RWPE1 (cell line): ENCODE measurements at regions not wholly inside any gene's neighbourhood (a gene's known extent, or its start where the extent isn't known, plus 50 kb on each side); places are given as distances from the start of the nearest gene placed in this dataset.
A peak's percentile ranks its signal among the peaks of the same experiment; 100 is the strongest.

Experiments used
- CTCF ChIA-PET: fragments of 350-600 bp; sonication (Branson Sonifier 250); formaldehyde crosslinking; extraction: SDS; loops from one replicate; lab custom pipeline; 2021; lab: Yijun Ruan, JAX
- POLR2A ChIA-PET: fragments of 400-600 bp; formaldehyde crosslinking; extraction: SDS; loops from one replicate; lab custom pipeline; 2020; ENCODE audit warnings: antibody characterized with exemption; ENCODE audit not compliant: low non-redundant PET; lab: Yijun Ruan, JAX
- DNase-seq: peaks from one replicate; pipeline ENCODE4 v3.0.0; 2012; ENCODE audit warnings: low spot score
- H3K27ac ChIP-seq: fragments of 450-650 bp; 2 replicates; pipeline ENCODE4 v1.5.1; 2017
- TF ChIP-seq, protein P1 (sequence below): fragments of 450-650 bp; conservative IDR thresholded peaks from 2 replicates; pipeline ENCODE4 v1.5.1; 2017; ENCODE audit warnings: low read depth, mild to moderate bottlenecking

DNA sequence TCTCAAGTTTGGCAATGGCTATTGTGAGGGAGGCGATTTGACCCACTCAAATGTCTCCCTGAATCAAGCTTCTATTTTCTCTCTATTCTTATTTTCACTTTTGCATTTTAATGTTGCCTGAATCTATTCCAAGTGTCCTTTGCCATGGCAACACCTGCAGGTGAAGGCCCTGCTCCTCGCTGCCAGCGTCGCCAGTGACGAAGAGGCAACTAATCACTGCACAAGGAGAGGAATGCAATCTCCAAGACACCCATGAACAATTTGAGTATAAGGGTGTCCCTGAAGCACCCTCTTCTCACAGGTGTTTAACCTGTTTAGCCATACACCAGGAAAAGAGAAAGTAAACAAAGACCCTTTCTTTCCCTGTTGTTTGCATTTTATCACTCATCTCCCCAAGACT lies 165.6 kb upstream of the VRK2 start:
- no peak overlapping the region for H3K27ac ChIP-seq
- ChIA-PET POLR2A (no interaction called here), CTCF (no interaction called here)
- no peak for DNase-seq
- TF ChIP-seq, protein P1, sequence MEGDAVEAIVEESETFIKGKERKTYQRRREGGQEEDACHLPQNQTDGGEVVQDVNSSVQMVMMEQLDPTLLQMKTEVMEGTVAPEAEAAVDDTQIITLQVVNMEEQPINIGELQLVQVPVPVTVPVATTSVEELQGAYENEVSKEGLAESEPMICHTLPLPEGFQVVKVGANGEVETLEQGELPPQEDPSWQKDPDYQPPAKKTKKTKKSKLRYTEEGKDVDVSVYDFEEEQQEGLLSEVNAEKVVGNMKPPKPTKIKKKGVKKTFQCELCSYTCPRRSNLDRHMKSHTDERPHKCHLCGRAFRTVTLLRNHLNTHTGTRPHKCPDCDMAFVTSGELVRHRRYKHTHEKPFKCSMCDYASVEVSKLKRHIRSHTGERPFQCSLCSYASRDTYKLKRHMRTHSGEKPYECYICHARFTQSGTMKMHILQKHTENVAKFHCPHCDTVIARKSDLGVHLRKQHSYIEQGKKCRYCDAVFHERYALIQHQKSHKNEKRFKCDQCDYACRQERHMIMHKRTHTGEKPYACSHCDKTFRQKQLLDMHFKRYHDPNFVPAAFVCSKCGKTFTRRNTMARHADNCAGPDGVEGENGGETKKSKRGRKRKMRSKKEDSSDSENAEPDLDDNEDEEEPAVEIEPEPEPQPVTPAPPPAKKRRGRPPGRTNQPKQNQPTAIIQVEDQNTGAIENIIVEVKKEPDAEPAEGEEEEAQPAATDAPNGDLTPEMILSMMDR: no peak

DNA sequence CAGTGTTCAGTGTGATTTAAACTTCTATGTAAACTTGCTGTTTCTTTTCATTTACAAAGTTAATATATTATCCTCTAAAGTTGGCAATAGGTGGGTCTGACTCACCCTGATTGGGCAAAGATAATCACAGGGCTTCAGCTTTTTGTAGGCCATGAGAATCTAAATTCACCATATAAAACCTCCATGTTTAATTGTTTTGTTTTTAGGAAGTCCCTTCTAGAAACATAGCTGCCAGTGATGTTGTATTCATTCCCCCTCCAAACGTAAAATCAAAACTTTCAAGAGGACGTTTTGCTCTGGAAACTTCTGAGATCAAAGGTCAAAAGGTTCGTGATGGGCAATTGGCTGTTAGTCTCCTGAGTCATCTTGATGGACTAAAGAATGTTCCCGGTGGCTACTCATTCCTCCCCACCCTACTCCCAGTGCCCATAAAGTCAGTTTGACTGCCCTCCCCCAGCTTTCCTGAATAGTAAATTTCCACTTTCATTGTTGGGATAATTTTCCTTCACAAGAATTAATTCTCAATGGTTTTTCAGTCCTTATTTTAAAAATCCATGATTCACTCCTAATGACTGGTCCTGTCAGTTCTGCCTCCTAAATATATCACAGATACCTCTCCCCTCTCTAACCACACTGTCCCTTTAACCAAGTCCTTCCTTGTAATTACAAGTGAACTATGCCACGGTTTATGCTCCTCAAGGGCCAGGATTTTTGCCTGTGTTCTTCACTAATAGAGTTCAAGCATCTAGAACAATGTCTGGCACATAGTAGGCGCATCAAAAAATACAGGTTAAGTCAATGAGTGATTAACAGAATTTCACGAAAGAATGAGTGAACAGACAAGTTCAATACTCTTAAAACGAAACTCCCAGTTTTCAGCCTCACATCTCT lies 164.4 kb upstream of the VRK2 start:
- ChIA-PET POLR2A (no interaction called here), CTCF (no interaction called here)
- TF ChIP-seq, protein P1: no peak
- H3K27ac ChIP-seq: no peak overlapping the region
- DNase-seq: peak; percentile 60

DNA sequence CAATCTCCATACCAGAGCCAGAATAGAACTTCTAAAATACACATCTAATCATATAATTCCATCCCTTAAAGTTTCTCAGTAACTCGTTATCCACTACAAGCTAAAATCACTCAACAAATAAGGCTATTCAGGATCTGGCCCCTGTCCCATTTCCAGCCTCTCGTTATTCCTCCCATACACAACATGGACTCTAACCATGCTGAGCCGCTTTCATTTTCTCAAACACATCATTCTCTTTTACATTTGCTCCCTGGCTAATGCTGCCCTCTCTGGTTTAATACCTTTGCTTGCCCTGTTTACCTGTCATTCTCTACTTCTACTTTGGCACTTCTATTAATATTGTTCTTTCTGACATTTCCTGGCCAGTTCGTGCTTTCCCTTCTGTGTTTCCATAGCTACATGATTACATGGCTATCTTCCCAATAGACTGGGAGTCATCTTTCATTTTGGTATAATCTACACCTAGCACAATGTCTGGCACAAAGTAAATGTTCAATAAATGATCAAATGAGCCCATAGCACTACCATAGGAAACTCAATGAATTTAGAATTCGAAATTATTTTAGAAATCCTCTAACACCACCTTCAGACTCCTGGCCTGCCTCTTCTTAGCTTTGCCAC lies 163.6 kb upstream of the VRK2 start:
- TF ChIP-seq, protein P1: no peak
- DNase-seq: no peak
- ChIA-PET CTCF (interaction anchor here (0.6 kb wide), 1 partner anchor 373 kb away, joined by 4 read pairs; no protein-coding TSS in a partner anchor), POLR2A (no interaction called here)
- no peak overlapping the region for H3K27ac ChIP-seq

DNA sequence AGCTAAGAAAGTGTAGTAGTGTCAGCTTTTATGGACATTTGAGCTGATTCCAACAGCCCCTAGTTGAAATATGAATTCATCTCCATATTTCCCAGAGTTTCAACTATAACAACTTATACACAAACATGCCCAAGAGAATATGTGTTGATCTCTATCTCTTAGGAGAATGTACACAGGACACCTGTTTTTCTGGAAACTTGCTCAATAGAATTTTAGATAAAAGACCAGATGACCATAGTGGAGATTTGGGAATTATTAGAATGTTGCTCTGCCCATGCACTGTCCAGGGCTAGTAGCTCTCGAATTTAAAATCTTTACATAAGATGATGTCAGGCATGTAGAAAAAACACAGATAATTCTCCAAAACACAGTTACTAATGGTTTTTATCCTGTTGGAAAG lies 162.3 kb upstream of the VRK2 start:
- ChIA-PET CTCF (interaction anchor here (1.2 to 2.0 kb wide), 2 partner anchors 22 to 124 kb away, joined by 4 to 6 read pairs; no protein-coding TSS in a partner anchor), POLR2A (interaction anchor here (0.5 kb wide), 1 partner anchor 899 kb away, joined by 5 read pairs; no protein-coding TSS in a partner anchor)
- H3K27ac ChIP-seq: no peak overlapping the region
- TF ChIP-seq, protein P1: no peak
- DNase-seq: no peak

DNA sequence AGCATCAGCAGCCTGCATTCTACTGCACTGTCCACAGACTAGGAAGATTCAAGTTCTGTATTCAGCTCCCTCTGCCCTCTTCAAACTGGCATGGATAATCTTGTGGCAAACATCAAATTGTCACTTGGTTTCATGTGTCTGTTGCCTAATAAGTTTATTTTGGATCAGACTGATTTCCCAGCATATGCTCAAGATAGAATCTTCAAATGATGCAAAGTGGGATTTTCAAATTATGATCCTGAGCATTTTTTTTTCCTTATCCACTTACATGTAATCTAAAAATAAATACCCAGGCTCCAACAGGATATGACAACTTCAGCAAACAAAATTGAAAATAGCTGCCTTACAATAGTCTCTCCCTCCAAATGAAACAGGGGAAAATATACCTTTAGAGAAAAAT lies 160.9 kb upstream of the VRK2 start:
- ChIA-PET CTCF (interaction anchor here (2.0 kb wide), 1 partner anchor 126 kb away, joined by 6 read pairs; no protein-coding TSS in a partner anchor), POLR2A (no interaction called here)
- TF ChIP-seq, protein P1: no peak
- DNase-seq: no peak
- H3K27ac ChIP-seq: no peak overlapping the region

DNA sequence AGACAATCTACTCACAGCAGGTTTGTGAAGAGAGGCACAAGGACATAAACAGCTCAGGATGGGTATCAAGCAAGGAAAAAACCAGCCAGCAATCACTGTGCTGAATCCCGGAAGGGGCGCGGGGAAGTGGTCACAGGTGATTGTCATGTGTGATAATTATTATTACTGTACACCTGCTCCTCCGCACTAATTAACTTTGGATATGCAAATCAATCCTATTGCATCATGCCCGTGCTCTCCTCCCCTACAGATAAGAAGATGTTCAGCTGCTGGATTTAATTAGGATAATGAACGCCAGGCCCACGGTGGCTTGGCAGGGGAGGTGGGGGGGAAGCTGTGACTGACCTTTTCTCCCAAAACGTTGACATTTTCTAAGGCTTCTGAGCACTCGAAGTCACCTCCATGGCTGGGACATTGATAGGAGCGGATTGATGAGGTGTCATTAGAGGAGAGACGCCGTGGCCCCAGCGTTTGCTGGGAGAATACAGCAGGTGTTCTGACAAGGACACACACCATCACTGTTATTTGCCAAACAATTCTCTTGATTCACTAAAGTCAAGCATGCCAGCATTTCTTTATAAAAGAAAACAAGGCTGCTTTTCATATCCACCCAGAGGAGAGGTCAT lies 160.3 kb upstream of the VRK2 start:
- POLR2A ChIA-PET: no interaction called here
- TF ChIP-seq, protein P1: no peak
- H3K27ac ChIP-seq: no peak overlapping the region
- CTCF ChIA-PET: no interaction called here
- no peak for DNase-seq
